K562 (cell line): ENCODE measurements at regions not wholly inside any gene's neighbourhood (a gene's known extent, or its start where the extent isn't known, plus 50 kb on each side); places are given as distances from the start of the nearest gene placed in this dataset.

Experiments
- ATAC-seq: fragments of 200-7000 bp; cut with Tn5 transposase; 3 replicates; pipeline ENCODE4 v1.9.1; 2020; ENCODE audit warnings: moderate library complexity
- BruUV-seq: library from RNA; stranded (reverse); fragments of 400-500 nt; replicated peaks from 2 replicates; lab custom pipeline; 2021; lab: Mats Ljungman, UMichigan
- CTCF ChIA-PET: fragments of 300-600 bp; formaldehyde crosslinking; extraction: SDS; loops from one replicate; lab custom pipeline; 2021; ENCODE audit warnings: low intra/inter-chr PET ratio; lab: Yijun Ruan, JAX
- POLR2A ChIA-PET: fragments of 300-600, 350-650 bp; sonication (Branson Sonifier 250); formaldehyde crosslinking; extraction: SDS; loops from one replicate; lab custom pipeline; 2021; ENCODE audit warnings: antibody characterized with exemption, inconsistent platforms; lab: Yijun Ruan, JAX
- DNase-seq, 4 experiments: peaks; one replicate each; pipeline versions ENCODE4 v3.0.0 to v3.0.0-alpha.2; 2011 to 2018; ENCODE audit warnings: low spot score in 3 of 4, mixed read lengths in 3 of 4; ENCODE audit errors: extremely low read depth in 1 of 4
- FAIRE-seq: peaks from 2 replicates; lab custom pipeline; 2011; peaks lifted over from hg19 to GRCh38; lab: Jason Lieb, UNC
- H2AFZ ChIP-seq: 2 replicates; pipeline ENCODE4 v1.6.0; 2011; ENCODE audit warnings: low read depth, low read length, control low read depth, inconsistent platforms
- H3K27ac ChIP-seq: fragments of 200-600 bp; 3 replicates; pipeline ENCODE4 v1.8.0; 2011; ENCODE audit warnings: low read depth, mild to moderate bottlenecking, control low read depth, inconsistent platforms, low read length, moderate library complexity, mixed read lengths; ENCODE audit errors: extremely low read depth
- H3K27me3 ChIP-seq, 2 experiments: fragments of 300-600 bp in 1 of 2; 2 replicates in 1 of 2; 3 replicates in 1 of 2; pipeline versions ENCODE4 v1.6.0 to v1.8.0; 2011; ENCODE audit warnings: inconsistent platforms in 2 of 2, low read length in 2 of 2, mild to moderate bottlenecking in 1 of 2, mixed read lengths in 1 of 2, moderate library complexity in 1 of 2; ENCODE audit not compliant: control insufficient read depth in 2 of 2, insufficient read depth in 2 of 2
- H3K36me3 ChIP-seq: fragments of 300-600 bp; 3 replicates; pipeline ENCODE4 v1.8.0; 2011; ENCODE audit warnings: mild to moderate bottlenecking, low read length, inconsistent platforms; ENCODE audit not compliant: control insufficient read depth, insufficient read depth
- H3K4me1 ChIP-seq, 2 experiments: fragments of 200-600 bp in 1 of 2; replicated peaks in 1 of 2; 2 replicates in 1 of 2; 3 replicates in 1 of 2; pipeline versions ENCODE4 v1.5.1 to v1.8.0; 2011; ENCODE audit warnings: inconsistent platforms in 2 of 2, low read length in 2 of 2, mild to moderate bottlenecking in 1 of 2, mixed read lengths in 1 of 2, moderate library complexity in 1 of 2; ENCODE audit not compliant: control insufficient read depth in 2 of 2, insufficient read depth in 2 of 2
- H3K4me2 ChIP-seq: 2 replicates; pipeline ENCODE4 v1.6.1; 2011; ENCODE audit warnings: low read length, control low read depth, inconsistent platforms, mixed read lengths; ENCODE audit not compliant: insufficient read depth
- H3K4me3 ChIP-seq: fragments of 200-600 bp; sonication (generic), shearing (Covaris generic); 2 replicates; pipeline ENCODE4 v1.5.1; 2016; ENCODE audit warnings: control low read depth, inconsistent platforms
- H3K79me2 ChIP-seq: fragments of 200-600 bp; 3 replicates; pipeline ENCODE4 v1.8.0; 2011; ENCODE audit warnings: low read length, inconsistent platforms; ENCODE audit not compliant: control insufficient read depth, insufficient read depth
- H3K9ac ChIP-seq, 2 experiments: 2 replicates each; pipeline versions ENCODE4 v1.6.0 to v1.6.1; 2011; ENCODE audit warnings: low read depth in 2 of 2, low read length in 2 of 2, control low read depth in 1 of 2, inconsistent platforms in 1 of 2, mild to moderate bottlenecking in 1 of 2, mixed read lengths in 1 of 2; ENCODE audit not compliant: insufficient read depth in 1 of 2
- H3K9me1 ChIP-seq: one replicate; pipeline ENCODE4 v1.6.0; 2011; ENCODE audit warnings: inconsistent platforms, mild to moderate bottlenecking, low read length, moderate library complexity; ENCODE audit not compliant: control insufficient read depth, insufficient read depth
- H3K9me3 ChIP-seq: replicated peaks from 2 replicates; pipeline ENCODE4 v1.5.1; 2011; ENCODE audit warnings: low read depth, low read length, inconsistent platforms; ENCODE audit not compliant: control insufficient read depth, insufficient read depth
- H4K20me1 ChIP-seq: replicated peaks from 2 replicates; pipeline ENCODE4 v1.6.1; 2011; ENCODE audit warnings: low read length, inconsistent platforms, mixed read lengths; ENCODE audit not compliant: control insufficient read depth, insufficient read depth
- CC2D1A ChIP-seq: fragments of 450-650 bp; IDR thresholded peaks from 2 replicates; pipeline ENCODE4 v1.6.1; 2017; ENCODE audit warnings: mild to moderate bottlenecking
- ELF2 ChIP-seq: fragments of 250-450 bp; sonication (Bioruptor Pico); IDR thresholded peaks from 2 replicates; pipeline ENCODE4 v1.5.0; 2021; ENCODE audit warnings: mild to moderate bottlenecking
- KAT7 ChIP-seq: sonication (generic); formaldehyde crosslinking; IDR thresholded peaks from 2 replicates; pipeline ENCODE4 v1.8.0; 2022; ENCODE audit warnings: missing genetic modification reagents, mild to moderate bottlenecking, borderline replicate concordance
- ZFP1 ChIP-seq: fragments of 450-650 bp; formaldehyde crosslinking; IDR thresholded peaks from 2 replicates; pipeline ENCODE4 v1.4.0; 2020; ENCODE audit warnings: mild to moderate bottlenecking, mixed read lengths
- ZNF143 ChIP-seq: sonication (generic); formaldehyde crosslinking; IDR thresholded peaks from 2 replicates; pipeline ENCODE4 v1.9.0; 2022; ENCODE audit warnings: mild to moderate bottlenecking, missing genetic modification reagents
- ZNF224 ChIP-seq: sonication (generic); formaldehyde crosslinking; IDR thresholded peaks from 2 replicates; pipeline ENCODE4 v1.8.0; 2022; ENCODE audit warnings: mild to moderate bottlenecking, missing genetic modification reagents
- ZNF274 ChIP-seq: IDR thresholded peaks from 2 replicates; pipeline ENCODE4 v1.6.1; 2011; ENCODE audit warnings: low read depth, mild to moderate bottlenecking, low read length, moderate library complexity, borderline replicate concordance
- WGBS: fragments of 100-300 bp; shearing (Covaris generic); methylation state at CpG from one replicate; pipeline ENCODE4 v1.1.6; 2016; ENCODE audit warnings: low coverage, mixed read lengths; ENCODE audit not compliant: insufficient coverage; ENCODE audit errors: missing lambda C conversion rate; 5-methylcytosine and 5-hydroxymethylcytosine counted together
- in situ Hi-C: fragments of 300-500 bp; cut with MboI; formaldehyde crosslinking; loops from 4 replicates; pipeline ENCODE4 v1.15.0; 2018; ENCODE audit warnings: inconsistent platforms, mixed read lengths
- intact Hi-C: fragments of 100-400 bp; cut with micrococcal nuclease; formaldehyde crosslinking; loops from 2 replicates; pipeline ENCODE4 v1.14.2; 2022
- TF ChIP-seq, protein P1 (sequence below): fragments of 250-450 bp; sonication (Bioruptor Pico); IDR thresholded peaks from 2 replicates; pipeline ENCODE4 v1.5.0; 2020; ENCODE audit warnings: mild to moderate bottlenecking, borderline replicate concordance
- TF ChIP-seq, protein P2 (sequence below): fragments of 250-450 bp; sonication (Bioruptor Pico); IDR thresholded peaks from 2 replicates; pipeline ENCODE4 v1.5.0; 2022; ENCODE audit warnings: mild to moderate bottlenecking

DNA sequence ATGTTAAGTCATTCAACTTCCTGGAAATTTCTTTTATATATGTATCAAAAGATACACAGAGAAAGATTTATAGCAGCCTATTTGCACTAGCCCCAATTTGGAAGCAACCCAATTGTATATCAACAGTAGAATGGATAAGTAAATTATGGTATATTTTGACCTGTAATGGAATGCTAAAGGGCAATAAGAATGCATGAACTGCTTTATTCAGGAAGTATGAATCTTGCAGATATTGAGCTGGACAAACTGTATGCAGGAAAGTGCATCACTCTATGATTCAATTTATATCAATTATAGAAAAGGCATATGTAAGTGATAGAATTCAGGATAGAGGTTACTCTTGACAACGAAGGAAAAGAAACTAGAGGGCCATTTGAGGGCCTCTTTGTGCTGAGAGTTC lies 913.1 kb upstream of the FBXO33 start:
- H4K20me1 ChIP-seq: no peaks in the 10 kb centered on the region
- H3K9me3 ChIP-seq: no peaks in the 10 kb centered on the region
- no peaks in the 10 kb centered on the region for H3K36me3 ChIP-seq
- POLR2A ChIA-PET: no interaction called here
- H3K4me2 ChIP-seq: no peak overlapping the region
- TF ChIP-seq, protein P1, sequence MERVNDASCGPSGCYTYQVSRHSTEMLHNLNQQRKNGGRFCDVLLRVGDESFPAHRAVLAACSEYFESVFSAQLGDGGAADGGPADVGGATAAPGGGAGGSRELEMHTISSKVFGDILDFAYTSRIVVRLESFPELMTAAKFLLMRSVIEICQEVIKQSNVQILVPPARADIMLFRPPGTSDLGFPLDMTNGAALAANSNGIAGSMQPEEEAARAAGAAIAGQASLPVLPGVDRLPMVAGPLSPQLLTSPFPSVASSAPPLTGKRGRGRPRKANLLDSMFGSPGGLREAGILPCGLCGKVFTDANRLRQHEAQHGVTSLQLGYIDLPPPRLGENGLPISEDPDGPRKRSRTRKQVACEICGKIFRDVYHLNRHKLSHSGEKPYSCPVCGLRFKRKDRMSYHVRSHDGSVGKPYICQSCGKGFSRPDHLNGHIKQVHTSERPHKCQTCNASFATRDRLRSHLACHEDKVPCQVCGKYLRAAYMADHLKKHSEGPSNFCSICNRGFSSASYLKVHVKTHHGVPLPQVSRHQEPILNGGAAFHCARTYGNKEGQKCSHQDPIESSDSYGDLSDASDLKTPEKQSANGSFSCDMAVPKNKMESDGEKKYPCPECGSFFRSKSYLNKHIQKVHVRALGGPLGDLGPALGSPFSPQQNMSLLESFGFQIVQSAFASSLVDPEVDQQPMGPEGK: no peak
- TF ChIP-seq ZNF274: no peak
- TF ChIP-seq ELF2 (CRISPR knock-in tag): no peak
- TF ChIP-seq KAT7 (CRISPR knock-in tag): no peak
- no peak for TF ChIP-seq ZNF143
- no peak for TF ChIP-seq CC2D1A
- TF ChIP-seq ZNF224 (CRISPR knock-in tag): no peak
- TF ChIP-seq, protein P2, sequence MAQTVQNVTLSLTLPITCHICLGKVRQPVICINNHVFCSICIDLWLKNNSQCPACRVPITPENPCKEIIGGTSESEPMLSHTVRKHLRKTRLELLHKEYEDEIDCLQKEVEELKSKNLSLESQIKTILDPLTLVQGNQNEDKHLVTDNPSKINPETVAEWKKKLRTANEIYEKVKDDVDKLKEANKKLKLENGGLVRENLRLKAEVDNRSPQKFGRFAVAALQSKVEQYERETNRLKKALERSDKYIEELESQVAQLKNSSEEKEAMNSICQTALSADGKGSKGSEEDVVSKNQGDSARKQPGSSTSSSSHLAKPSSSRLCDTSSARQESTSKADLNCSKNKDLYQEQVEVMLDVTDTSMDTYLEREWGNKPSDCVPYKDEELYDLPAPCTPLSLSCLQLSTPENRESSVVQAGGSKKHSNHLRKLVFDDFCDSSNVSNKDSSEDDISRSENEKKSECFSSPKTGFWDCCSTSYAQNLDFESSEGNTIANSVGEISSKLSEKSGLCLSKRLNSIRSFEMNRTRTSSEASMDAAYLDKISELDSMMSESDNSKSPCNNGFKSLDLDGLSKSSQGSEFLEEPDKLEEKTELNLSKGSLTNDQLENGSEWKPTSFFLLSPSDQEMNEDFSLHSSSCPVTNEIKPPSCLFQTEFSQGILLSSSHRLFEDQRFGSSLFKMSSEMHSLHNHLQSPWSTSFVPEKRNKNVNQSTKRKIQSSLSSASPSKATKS (CRISPR knock-in tag): no peak
- TF ChIP-seq ZFP1: no peak
- no peak overlapping the region for H3K4me3 ChIP-seq
- BruUV-seq: no TSS peak
- H2AFZ ChIP-seq: no peak overlapping the region
- H3K4me1 ChIP-seq: no peaks in the 10 kb centered on the region
- in situ Hi-C loops: no loop called here
- CTCF ChIA-PET: no interaction called here
- FAIRE-seq: no peak
- no peak overlapping the region for H3K9ac ChIP-seq
- intact Hi-C loops: no loop called here
- no peaks in the 10 kb centered on the region for H3K27me3 ChIP-seq
- ATAC-seq: no peak
- WGBS: 0% methylated on average over 1 of the region's 1 CpG
- no peaks in the 10 kb centered on the region for H3K9me1 ChIP-seq
- no peak for DNase-seq
- no peak overlapping the region for H3K27ac ChIP-seq
- H3K79me2 ChIP-seq: no peaks in the 10 kb centered on the region
